ENCODE measurements at regions not wholly inside any gene's neighbourhood (a gene's known extent, or its start where the extent isn't known, plus 50 kb on each side); places are given as distances from the start of the nearest gene placed in this dataset.

DNA sequence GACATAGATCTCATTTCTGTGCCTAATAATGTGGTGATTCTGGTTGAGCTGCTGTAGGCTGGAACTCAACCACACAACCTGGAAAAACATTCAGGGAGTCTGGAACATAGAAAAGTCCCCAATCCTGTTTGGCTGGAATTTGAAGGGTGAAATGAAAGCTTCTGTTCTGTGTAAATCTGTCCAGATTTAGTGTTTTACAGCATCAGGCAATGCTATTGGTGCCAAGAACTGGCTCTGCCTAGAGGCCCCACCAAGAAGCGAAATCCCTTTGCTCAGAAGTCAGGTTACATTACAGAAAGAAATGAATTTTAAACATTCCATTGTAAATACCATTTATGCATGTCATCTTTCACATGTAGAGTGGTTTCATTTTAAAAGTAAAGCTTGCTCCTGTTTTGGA, 56.3 kb downstream of the TMEM174 start:
- DNase-seq = no peak
- Histone ChIP-seq H3K9me2 (replicated peaks; ENCODE audit: insufficient read depth, low read length) (no peaks in the 10 kb centered on the region), H3K36me3 (replicated peaks; ENCODE audit: insufficient read depth, low read length) (no peaks in the 10 kb centered on the region), H3K4me3 (ENCODE audit: low read length) (no peak overlapping the region), H3K4me1 (ENCODE audit: low read length) (no peaks in the 10 kb centered on the region), H3K27me3 (replicated peaks; ENCODE audit: insufficient read depth, low read length) (no peaks in the 10 kb centered on the region), H4K20me1 (ENCODE audit: insufficient read depth, low read length) (no peaks in the 10 kb centered on the region), H3K79me2 (ENCODE audit: low read length) (no peaks in the 10 kb centered on the region), H2AFZ (ENCODE audit: low read length) (no peak overlapping the region), H3K27ac (ENCODE audit: low read length) (no peak overlapping the region), H3K9me3 (replicated peaks; ENCODE audit: insufficient read depth, low read length) (no peaks in the 10 kb centered on the region), H3K4me2 (ENCODE audit: low read depth, low read length) (no peak overlapping the region), H3F3A (ENCODE audit: insufficient read depth, low read length) (no peaks in the 10 kb centered on the region), H3K9ac (ENCODE audit: low read length) (no peak overlapping the region)
- TF ChIP-seq EZH2phosphoT487 (IDR thresholded peaks at IDR 0.05; ENCODE audit: low read length) (no peak), CTCF (IDR thresholded peaks at IDR 0.05; ENCODE audit: low read length) (no peak), EZH2 (optimal IDR thresholded peaks at IDR 0.05; ENCODE audit: low read depth, low read length) (no peak)

GRCh38 chr5:73228052-73228451, 55.1 kb downstream of the TMEM174 start:
- DNase-seq = no peak
- no peak overlapping the region for H3K4me3 ChIP-seq (ENCODE audit: low read length)
- no peak for TF ChIP-seq EZH2phosphoT487 (IDR thresholded peaks at IDR 0.05; ENCODE audit: low read length)
- TF ChIP-seq EZH2 (optimal IDR thresholded peaks at IDR 0.05; ENCODE audit: low read depth, low read length) = no peak
- no peak for TF ChIP-seq CTCF (IDR thresholded peaks at IDR 0.05; ENCODE audit: low read length)
- H3K9ac ChIP-seq (ENCODE audit: low read length) = no peak overlapping the region
- H3K9me2 ChIP-seq (replicated peaks; ENCODE audit: insufficient read depth, low read length) = no peaks in the 10 kb centered on the region
- H3K4me2 ChIP-seq (ENCODE audit: low read depth, low read length) = no peak overlapping the region
- H3K27ac ChIP-seq (ENCODE audit: low read length) = no peak overlapping the region
- no peaks in the 10 kb centered on the region for H4K20me1 ChIP-seq (ENCODE audit: insufficient read depth, low read length)
- no peaks in the 10 kb centered on the region for H3K4me1 ChIP-seq (ENCODE audit: low read length)
- H2AFZ ChIP-seq (ENCODE audit: low read length) = no peak overlapping the region
- H3K79me2 ChIP-seq (ENCODE audit: low read length) = no peaks in the 10 kb centered on the region
- H3K36me3 ChIP-seq (replicated peaks; ENCODE audit: insufficient read depth, low read length) = no peaks in the 10 kb centered on the region
- no peaks in the 10 kb centered on the region for H3K9me3 ChIP-seq (replicated peaks; ENCODE audit: insufficient read depth, low read length)
- no peaks in the 10 kb centered on the region for H3K27me3 ChIP-seq (replicated peaks; ENCODE audit: insufficient read depth, low read length)
- no peaks in the 10 kb centered on the region for H3F3A ChIP-seq (ENCODE audit: insufficient read depth, low read length)

All from MM.1S (cell line).